ENCODE measurements at regions not wholly inside any gene's neighbourhood (a gene's known extent, or its start where the extent isn't known, plus 50 kb on each side); places are given as distances from the start of the nearest gene placed in this dataset.

GRCh38 chr3:139182598-139182997, 137.9 kb upstream of the PRR23C start:
- TF ChIP-seq CTCF (IDR thresholded peaks at IDR 0.05): no peak
- no peak for TF ChIP-seq EZH2 (IDR thresholded peaks at IDR 0.05)

Data from neural progenitor cell (in vitro differentiated cells).